NCI-H446 (cell line): ENCODE measurements at regions not wholly inside any gene's neighbourhood (a gene's known extent, or its start where the extent isn't known, plus 50 kb on each side); places are given as distances from the start of the nearest gene placed in this dataset.

Experiments
- DNase-seq, 2 experiments: peaks; one replicate each; lab custom pipeline; 2025; lab: John Stamatoyannopoulos, UW

DNA sequence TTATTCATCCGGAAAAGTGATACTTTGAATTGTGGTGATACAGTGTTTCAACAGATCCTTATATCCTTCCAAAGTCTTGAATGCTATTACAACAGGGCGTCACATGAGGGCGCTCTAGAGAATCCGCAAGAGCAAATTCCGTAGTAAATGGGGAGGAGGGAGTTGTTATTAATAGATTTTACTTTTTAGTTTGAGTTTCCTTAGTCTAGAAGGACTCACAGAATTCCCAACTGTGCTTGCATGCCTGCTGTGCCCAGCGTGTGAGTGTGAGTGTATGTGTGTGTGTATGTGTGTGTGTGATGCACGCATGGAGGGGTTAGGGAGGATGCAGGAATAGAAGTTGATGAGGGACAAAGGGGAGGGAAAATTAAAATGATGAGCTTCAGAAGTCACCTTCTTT is 375.3 kb downstream of the C12orf75 start:
- DNase-seq: peak in 1 of 2 experiments; percentile 38

DNA sequence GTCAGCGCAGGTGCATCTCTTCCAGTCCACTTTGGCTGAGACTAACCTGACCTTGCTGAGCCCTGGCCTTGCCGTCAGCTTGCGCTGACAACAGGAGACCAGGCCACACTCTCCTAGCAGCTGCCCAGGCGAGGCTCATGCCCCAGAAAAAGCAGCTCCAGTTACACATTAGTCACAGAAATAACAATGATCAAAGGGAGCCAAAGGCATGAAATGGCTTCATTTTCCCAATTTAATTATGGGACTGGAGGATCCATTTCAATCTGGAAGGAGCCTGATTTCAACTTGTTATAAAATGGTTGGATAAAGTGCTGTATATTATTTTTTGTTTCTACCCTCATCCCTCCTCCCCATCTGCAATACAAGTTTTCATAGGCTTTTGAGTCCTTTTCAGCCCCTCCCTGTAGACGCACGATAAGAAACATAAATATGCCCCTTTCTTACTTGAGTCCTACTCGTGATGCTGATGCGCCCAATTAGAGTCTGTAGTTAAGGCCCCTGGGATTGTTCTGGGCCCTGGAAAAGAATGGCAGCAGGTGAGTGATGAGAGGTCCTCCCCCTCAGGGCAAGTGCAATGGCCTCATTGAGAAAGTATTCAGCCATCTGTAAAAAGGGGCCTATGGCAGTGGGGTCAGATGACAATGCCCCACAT is 376.0 kb downstream of the C12orf75 start:
- DNase-seq: no peak

DNA sequence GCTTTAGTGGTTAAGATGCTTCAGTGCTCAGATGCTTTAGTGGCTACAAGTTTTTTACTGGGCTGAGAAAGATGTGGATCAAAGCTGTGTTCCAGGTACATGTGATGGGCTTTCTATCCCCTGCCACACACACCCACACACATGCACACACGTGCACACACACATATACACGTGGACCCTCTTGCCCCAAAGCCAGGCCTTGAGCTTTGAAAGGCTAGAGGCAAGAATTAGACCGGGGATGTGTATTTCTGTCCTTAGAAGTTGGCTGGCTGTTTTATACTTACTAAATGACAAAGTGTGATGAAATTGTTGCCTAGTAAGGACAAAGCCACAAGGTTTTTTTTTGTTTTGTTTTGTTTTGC is 376.5 kb downstream of the C12orf75 start:
- DNase-seq: no peak

DNA sequence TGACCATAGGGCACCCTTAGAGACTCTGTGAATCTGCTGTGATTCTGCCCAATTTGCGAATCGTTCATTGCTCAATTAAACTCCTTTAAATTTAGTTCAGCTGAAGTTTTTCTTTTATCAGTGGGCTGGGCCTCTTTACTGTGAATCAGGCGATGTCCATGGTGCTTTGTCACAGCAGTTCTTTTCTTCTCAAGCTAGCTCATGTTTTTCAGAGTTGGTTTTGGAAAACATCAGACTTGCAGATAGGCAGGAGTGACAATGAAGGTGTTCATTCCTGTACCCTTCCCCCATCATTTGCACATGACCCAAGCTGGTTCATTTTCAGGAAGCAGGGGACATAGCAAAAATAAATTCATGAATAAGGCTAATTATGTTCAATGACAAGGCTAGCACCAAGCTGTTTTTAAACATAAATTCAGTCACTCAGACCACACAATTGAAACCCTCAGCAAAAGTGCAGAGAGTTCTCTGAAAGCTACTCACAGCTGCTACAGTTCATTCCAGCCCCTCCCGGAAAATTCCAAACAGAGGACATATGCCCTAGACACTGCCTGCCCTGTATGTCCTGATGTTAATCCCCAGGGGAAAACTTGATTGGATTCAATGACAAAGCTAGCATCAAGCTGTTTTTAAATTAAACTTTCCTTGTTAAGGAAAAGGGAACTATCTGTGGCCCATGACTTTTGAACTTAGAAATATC is 383.3 kb downstream of the C12orf75 start:
- no peak for DNase-seq

DNA sequence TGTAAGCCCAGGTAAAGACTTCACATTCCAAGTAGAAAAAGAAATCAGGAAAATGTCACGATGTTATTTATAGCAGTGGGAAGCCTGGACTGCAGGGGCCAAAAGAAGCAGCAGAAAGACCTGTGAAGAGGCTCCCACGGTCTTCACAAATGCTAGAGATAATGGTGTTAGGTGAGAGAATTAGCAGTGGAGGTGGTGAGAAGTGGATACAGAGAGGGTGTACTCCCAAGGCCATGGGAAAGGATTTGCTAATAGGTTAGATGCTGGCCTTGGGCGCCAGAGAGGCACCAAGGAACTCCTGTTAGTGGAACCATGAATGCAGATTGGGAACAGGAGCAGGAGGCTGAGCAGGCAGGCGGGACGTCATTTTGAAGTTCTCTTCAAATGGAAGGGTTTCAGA is 386.1 kb downstream of the C12orf75 start:
- no peak for DNase-seq

DNA sequence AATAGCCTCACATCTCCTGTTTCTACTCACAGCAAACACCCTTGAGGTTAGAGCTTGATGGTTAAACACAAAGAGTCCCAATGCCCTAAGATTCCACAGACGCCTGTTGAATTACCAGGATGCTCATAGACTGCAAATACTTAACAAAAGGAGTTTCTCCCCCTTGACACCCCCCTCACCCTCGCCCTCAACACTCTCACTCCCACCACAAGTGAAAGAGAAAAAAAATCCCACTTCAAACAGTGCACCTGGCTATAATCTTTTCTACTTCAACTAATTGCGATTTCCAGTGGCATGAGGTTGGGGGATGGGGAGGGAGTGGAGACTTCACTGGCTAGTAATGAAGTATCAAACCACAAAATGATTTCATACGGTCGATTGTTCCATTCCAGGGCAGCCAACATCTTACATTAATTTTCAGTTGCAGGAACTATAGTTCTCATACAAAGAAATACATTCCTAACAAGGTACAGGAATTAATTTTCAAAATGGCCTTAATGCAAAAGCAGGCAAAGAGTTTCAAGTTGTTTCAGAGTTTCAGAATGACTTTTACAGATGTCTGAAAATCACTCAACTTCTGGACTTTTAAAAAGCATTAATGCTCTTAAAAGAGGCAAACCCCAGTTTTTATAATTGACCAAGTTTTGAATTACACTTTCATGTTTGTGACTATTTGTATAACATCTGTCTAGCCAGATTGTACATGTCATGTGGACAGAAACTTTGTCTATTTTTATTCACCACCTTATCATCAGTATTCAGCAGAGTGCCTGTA is 390.7 kb downstream of the C12orf75 start:
- DNase-seq: no peak

DNA sequence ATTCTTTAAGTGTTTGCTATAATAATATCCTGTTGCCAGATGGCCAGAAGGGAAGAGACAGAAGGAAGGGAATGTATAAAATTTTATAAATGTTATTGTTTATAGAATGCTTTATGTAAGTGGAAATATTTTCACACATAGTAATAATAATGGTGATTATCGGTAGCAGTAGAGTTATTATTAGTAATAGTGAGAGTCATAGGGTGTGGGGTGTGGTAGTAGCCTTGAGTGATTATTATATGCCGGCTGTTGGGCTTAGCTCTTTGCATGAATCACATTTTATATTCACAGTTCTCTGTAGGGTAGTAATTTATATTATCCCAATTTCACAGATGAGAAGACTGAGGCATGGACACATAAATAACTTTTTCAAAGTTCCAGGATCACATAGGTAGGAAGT is 391.4 kb downstream of the C12orf75 start:
- DNase-seq: no peak

DNA sequence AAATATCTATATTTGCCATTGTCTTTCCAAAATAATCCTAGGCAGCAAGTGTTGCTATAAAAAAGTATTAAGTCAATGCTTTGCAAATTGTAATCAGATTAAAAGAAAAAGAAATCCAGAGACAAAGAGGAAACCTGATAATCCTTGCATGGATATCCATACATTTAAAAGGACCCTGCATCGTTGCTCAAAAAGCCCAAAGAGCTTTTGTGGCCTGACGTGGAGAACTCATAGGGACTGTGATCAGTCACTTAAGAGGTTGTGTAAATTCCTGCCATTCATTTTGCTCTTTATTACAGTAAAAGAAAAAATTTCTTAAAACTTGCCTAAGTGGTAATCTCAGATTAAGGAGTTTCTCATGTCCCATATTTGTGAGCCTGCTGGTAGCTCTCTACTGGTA is 392.6 kb downstream of the C12orf75 start:
- no peak for DNase-seq

DNA sequence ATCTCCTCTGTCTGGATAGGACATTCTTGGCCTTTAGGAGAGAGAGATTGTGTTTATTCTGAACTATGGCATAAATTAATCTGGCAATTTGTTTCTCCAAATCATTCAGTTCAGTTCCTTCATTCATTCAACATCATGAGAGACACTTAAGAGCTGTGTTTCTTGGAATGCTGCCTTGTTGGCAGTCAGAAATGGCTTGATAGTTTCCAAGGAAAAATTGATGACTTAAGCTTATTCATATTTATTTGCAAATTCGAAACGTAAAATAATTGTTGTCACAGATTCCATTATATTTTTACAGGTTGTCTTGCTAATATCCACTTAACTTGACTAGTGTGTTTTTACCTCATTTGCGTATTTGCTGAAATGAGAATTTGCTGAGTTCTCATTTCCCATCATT is 393.0 kb downstream of the C12orf75 start:
- peak in 1 of 2 experiments; percentile 62 for DNase-seq

DNA sequence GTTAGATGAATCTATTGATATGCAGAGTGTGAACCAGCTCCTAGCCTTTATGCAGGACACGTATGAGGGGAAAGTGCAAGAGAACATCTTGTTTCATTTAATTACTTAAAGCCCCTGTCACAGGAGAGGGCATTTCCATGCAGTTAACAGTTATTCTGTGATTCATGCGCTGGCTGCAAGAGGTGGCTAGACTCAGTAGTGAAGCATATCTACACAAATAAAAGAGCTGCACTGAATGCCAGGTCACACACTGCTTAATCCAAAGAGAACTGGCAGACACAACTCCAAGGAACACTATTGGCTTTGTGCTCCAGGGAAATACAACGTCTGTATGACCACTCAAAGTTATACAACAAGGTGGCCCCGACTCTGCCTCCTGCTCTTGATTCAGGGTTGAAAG is 394.1 kb downstream of the C12orf75 start:
- peak in 1 of 2 experiments; percentile 35 for DNase-seq

DNA sequence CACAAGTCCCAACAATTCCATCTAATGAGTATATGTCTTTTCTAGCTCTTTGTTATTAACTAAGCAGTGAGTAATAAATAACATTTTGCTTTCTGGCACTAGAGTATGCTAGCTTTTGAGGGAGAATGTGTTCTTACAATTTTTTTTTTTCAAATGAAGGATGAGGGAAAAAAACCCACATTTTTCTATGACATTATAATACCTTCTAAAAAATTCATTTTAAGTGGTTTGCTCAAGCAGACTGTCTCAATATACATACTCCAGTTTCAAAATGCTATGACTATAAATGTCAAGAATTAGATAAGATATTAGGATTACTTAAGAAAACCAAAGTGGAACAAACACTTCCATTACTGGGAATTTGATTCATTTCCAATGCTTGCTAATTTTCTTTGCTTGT is 394.6 kb downstream of the C12orf75 start:
- no peak for DNase-seq

DNA sequence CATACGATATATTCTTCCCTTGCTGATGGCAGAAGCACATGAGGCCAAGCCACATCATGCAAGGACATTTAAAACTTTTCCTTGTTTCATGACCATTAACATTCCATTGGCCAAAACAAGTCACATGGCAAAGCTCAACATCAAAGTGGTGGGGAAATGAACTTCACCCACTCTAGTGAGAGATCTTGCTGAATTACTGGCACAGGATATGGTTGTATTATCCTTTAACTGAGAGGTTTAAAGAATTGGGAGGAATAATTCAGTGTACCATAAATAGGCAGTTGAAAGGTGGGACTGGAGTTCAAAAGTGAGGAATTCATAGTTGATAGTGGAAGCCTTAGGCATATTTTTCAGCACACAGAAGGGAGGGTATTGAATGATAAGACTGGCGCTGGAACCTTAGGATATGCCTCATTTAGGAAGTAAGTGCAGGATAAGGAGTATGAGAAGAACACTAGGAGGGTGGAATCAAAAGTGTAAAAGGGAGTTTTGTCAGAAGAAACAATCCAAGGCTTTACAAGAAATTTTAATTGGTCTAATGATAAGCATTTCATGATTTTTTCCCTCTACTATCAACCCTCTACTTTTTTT is 398.8 kb downstream of the C12orf75 start:
- no peak for DNase-seq

DNA sequence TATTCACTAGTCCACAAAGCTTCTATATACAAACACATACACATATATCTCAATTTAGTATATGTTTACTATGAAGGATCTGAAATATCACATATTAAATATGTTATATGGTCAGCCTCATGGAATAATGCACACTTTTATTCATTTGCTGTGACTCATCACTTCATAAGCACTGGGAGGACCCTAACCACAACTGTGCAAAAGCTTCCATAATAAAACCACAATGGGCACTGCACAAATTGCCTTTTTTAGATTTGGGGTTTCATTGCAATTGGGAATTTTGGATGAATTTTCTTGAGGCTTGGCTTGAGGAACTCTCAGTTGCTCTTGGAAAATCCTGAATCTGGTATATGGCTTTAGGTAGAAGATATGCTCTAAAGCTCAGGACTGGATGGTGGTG is 399.4 kb downstream of the C12orf75 start:
- DNase-seq: no peak

DNA sequence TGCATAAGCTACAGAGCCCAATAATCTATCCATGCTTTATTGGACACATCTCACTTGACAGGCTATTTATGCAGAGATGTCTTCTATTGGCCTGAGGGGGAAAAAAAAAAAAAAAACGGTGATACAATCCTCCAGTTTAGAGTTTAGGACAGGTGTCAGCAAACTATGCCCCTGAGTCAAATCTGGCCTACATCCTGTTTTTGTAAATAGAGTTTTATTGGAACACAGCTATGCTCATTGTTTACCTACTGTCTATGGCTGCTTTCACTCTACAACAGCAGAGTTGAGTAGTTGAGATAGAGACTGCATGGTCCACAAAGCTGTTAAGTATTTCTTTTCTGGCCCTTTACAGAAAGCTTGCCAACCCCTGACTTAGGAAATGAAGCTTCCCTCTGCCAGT is 403.1 kb downstream of the C12orf75 start:
- no peak for DNase-seq

DNA sequence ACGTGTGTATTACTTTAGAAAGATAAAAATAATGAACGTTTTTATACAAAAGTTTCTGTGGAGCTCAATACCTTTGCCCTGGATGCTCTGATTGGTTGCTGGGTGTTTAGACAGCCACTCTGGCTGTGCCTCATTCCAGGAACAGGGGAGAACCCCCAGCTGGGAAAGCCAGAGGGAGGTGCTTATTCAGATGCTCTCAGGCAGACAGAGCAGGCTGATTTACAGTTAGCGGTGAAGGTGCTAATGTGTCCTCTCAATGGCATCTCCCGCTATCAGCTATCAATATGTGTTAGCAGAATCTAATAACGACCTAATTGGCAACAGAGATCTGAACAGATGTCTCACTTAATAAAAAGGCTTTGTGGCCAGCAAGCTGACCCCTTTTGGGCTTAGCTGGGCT is 402.3 kb downstream of the NUAK1 start:
- no peak for DNase-seq

DNA sequence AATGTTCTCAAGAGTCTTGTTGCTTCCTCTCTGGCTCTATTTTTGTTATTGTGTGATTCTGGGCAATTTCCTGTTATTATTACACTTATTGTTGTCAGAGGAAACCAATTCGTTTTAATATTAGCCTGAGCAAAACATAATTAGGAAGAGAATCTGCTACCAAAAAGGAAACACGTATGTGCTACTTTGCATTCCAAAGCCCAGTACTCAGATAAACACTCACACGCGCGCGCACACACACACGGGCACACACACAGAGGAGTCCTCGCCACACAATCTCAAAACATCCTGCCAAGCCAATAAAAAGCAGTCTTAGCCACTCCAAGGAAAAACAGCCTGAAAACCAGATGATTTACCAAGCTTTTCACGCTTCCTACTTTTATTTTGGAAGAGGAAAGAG is 400.7 kb downstream of the NUAK1 start:
- no peak for DNase-seq

DNA sequence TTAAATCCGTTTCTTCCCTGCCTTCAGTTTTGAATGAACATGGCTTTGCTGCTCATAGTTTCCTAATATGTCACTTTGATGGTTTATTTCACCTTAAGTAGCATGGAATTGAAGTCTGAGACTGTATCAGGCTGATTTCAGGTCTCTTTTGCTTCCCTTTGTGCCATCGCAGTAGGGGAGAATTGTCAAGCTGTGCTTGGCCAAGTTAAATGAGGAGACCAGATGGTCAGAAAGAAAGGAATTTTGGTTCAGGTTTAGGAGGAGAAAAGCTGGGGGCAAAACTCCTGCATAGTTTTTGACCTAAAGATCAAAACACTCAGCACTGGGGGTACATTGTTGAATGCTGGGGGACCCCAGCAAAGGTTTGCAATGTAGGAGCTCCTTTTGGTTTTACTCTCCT is 398.4 kb downstream of the NUAK1 start:
- DNase-seq: peak; percentile 38 to 82

DNA sequence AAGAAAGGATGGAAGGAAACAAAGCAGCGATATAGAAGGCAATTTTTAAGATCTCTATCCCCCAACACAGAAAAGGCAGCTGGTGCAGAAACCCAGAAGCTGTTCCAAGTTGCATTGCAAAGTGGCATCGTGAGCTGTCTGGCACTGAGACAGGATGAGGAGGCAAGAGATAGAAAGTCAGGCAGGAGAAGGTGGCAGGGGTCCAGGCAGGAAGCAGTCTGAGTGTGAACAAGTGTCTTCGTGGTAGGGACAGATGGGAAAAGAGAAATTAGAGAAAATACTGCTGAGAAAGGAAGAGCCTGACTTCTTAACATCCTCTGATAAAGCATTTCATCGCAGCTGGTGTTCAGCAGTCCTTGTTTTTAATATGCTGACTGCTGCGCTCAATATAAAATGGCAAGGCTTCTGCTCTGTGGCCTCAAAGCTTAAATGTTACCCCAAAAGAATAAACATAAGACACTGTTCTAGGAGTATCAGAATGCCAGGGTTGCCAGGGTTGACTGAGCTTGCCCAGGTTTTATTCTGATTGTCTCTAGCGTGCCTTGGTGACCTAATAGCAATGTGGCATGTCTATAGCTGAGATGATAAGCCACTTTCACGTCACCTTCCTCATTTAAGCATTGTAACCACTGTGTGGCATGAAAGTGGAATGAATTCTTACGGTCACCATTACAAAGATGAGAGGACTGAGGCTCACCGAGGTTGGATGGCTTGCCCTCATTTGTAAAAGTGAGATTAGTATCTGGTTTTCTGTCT is 397.6 kb downstream of the NUAK1 start:
- peak; percentile 93 to 97 for DNase-seq

DNA sequence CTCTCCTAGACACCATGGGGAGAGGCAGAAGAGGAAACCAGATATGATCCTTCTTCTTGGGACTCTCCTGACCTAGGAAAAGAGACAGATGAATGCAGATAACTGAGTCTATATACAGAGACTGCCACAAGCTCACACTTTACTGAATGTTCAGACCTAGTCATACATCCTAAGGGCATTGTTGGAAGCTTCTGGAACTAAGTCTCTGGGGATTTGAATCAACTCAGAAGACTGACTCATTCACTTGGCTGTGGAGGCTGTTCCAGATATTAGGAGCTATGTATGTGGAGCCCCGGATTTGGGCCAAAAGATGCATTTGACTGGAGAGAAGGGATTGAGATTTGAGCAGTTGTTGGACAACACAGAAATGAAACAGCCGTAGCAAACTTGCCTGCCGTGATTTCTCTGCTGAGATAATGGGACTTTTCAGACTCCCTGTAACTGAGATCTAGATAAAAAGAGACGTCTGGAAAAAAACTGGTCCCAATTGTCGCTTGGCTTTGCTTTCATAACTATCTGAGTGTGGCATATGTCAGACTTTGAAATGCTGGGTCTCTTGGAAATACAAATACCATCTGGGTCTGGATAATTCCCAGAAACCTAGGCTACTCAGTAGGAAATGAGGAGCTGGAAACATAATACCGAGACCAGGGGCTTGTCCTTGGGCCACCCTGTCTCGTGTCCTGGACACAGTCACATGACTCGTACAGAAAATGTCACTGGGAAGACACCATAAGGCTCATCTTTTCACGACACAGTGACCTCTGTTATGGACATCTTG is 396.8 kb downstream of the NUAK1 start:
- DNase-seq: peak; percentile 83 to 95

DNA sequence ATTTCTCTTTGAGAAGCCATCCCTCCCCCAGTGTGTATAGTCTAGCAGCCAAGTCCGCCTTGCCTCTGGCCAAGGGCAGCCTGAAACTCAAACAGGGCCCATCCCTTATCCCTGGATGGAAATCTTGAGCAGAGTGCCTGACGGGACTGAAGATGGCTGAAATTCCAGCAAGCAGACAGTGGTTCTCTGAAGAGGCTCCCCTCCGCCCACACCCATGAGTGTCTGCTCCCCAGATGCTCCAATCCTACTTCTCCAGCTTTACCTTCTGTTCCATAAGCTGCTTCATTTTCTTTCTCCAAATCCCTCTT is 396.2 kb downstream of the NUAK1 start:
- DNase-seq: peak in 1 of 2 experiments; percentile 75

DNA sequence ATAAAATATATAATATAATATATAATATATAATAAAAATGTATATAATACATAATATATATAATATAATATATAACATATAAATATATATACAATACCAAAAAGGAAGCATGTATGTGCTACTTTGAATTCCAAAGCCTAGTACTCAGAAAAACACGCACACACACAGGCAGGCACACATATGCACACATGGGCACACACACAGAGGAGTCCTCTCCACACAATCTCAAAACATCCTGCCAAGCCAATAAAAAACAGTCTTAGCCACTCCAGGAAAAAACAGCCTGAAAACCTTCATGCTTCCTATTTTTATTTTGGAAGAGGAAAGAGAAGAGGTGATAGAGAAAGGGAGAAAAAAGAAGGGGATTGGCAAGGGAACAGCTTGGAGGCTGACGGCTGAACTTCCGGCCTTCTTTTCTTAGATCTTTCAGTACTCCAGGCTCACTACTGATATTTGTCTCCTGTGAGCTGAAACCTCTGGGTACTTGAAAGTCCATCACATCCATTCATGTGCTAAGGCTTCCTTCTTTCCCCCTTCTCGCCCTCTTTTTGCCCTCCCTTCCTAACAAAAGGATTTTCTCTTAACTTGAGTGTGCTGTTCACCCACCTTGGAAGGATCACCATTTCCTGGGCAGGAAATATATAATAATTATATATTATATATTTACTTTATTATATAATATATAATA is 394.2 kb downstream of the NUAK1 start:
- no peak for DNase-seq
